HepG2 (cell line): ENCODE measurements at regions not wholly inside any gene's neighbourhood (a gene's known extent, or its start where the extent isn't known, plus 50 kb on each side); places are given as distances from the start of the nearest gene placed in this dataset.

Experiments used
- ATAC-seq: fragments of 200-7000 bp; cut with Tn5 transposase; 3 replicates; pipeline ENCODE4 v1.9.1; 2020; ENCODE audit warnings: mild to moderate bottlenecking, moderate library complexity
- BruUV-seq: library from RNA; stranded (reverse); fragments of 400-500 nt; replicated peaks from 2 replicates; lab custom pipeline; 2021; lab: Mats Ljungman, UMichigan
- CTCF ChIA-PET: fragments of 300-600 bp; formaldehyde crosslinking; extraction: SDS; loops from one replicate; lab custom pipeline; 2021; ENCODE audit warnings: low total read pairs, inconsistent platforms, low intra/inter-chr PET ratio; lab: Yijun Ruan, JAX
- POLR2A ChIA-PET: fragments of 350-600 bp; sonication (Branson Sonifier 250); formaldehyde crosslinking; loops from one replicate; lab custom pipeline; 2020; ENCODE audit warnings: antibody characterized with exemption, inconsistent platforms; lab: Yijun Ruan, JAX
- DNase-seq: peaks from one replicate; pipeline ENCODE4 v3.0.0-alpha.2; 2015; ENCODE audit warnings: low spot score
- FAIRE-seq: peaks from 3 replicates; lab custom pipeline; 2011; peaks lifted over from hg19 to GRCh38; lab: Jason Lieb, UNC
- H2AFZ ChIP-seq: one replicate; pipeline ENCODE4 v1.6.1; 2011; ENCODE audit warnings: low read length, inconsistent platforms
- H3K27ac ChIP-seq: fragments of 300-600 bp; 3 replicates; pipeline ENCODE4 v1.8.0; 2011; ENCODE audit warnings: mixed run types, mild to moderate bottlenecking, mixed read lengths, low read length, inconsistent platforms; ENCODE audit not compliant: insufficient read depth; ENCODE audit errors: extremely low read length
- H3K27me3 ChIP-seq, 2 experiments: fragments of 200-600 bp in 1 of 2; 2 replicates in 1 of 2; 3 replicates in 1 of 2; pipeline versions ENCODE4 v1.6.0 to v1.8.0; 2011; ENCODE audit warnings: low read length in 2 of 2, mild to moderate bottlenecking in 2 of 2, moderate library complexity in 2 of 2, inconsistent platforms in 1 of 2; ENCODE audit not compliant: insufficient read depth in 2 of 2, control insufficient read depth in 1 of 2
- H3K36me3 ChIP-seq, 2 experiments: fragments of 200-600 bp in 1 of 2; replicated peaks in 1 of 2; 2 replicates in 1 of 2; 3 replicates in 1 of 2; pipeline versions ENCODE4 v1.5.1 to v1.8.0; 2011; ENCODE audit warnings: low read length in 2 of 2, inconsistent platforms in 1 of 2; ENCODE audit not compliant: insufficient read depth in 2 of 2, control insufficient read depth in 1 of 2
- H3K4me1 ChIP-seq: 2 replicates; pipeline ENCODE4 v1.5.1; 2012; ENCODE audit warnings: low read length, inconsistent platforms; ENCODE audit not compliant: insufficient read depth
- H3K4me2 ChIP-seq: 2 replicates; pipeline ENCODE4 v1.6.0; 2011; ENCODE audit warnings: low read depth, low read length, inconsistent platforms
- H3K4me3 ChIP-seq, 3 experiments: fragments of 200-600 bp in 1 of 3; sonication (generic), shearing (Covaris generic) in 1 of 3; replicated peaks in 1 of 3; 2 replicates each; pipeline ENCODE4 v1.5.1; 2011 to 2016; ENCODE audit warnings: low read length in 3 of 3, inconsistent platforms in 2 of 3, low read depth in 2 of 3, mild to moderate bottlenecking in 2 of 3, control low read depth in 1 of 3, mixed read lengths in 1 of 3; ENCODE audit not compliant: insufficient read depth in 1 of 3
- H3K79me2 ChIP-seq: one replicate; pipeline ENCODE4 v1.6.1; 2011; ENCODE audit warnings: low read length, inconsistent platforms; ENCODE audit not compliant: insufficient read depth
- H3K9ac ChIP-seq: 2 replicates; pipeline ENCODE4 v1.6.0; 2011; ENCODE audit warnings: mild to moderate bottlenecking, low read depth, low read length, inconsistent platforms; ENCODE audit not compliant: insufficient read depth
- H3K9me3 ChIP-seq: 2 replicates; pipeline ENCODE4 v1.5.1; 2012; ENCODE audit warnings: mild to moderate bottlenecking, low read length
- H4K20me1 ChIP-seq: 2 replicates; pipeline ENCODE4 v1.6.0; 2011; ENCODE audit warnings: inconsistent platforms, mild to moderate bottlenecking, low read length, moderate library complexity; ENCODE audit not compliant: insufficient read depth
- HNRNPK ChIP-seq: fragments of 200-400 bp; formaldehyde crosslinking; IDR thresholded peaks from 2 replicates; pipeline ENCODE4 v1.6.1; 2018; ENCODE audit warnings: low read length, low read depth, moderate library complexity, mild to moderate bottlenecking; ENCODE audit not compliant: poor library complexity, severe bottlenecking
- IRF2 ChIP-seq: IDR thresholded peaks from 2 replicates; pipeline ENCODE4 v1.6.1; 2018; ENCODE audit warnings: missing genetic modification reagents, missing compliant biosample characterization
- MIER3 ChIP-seq: IDR thresholded peaks from 2 replicates; pipeline ENCODE4 v1.6.1; 2016; ENCODE audit warnings: missing compliant biosample characterization, borderline replicate concordance
- MIXL1 ChIP-seq: IDR thresholded peaks from 2 replicates; pipeline ENCODE4 v1.6.1; 2016
- ZNF274 ChIP-seq: sonication (generic); formaldehyde crosslinking; IDR thresholded peaks from 2 replicates; pipeline ENCODE4 v1.5.1; 2020; ENCODE audit warnings: mild to moderate bottlenecking, missing genetic modification reagents
- WGBS: methylation state at CpG from one replicate; pipeline ENCODE4 v1.1.6; 2017; ENCODE audit warnings: low lambda C conversion rate; 5-methylcytosine and 5-hydroxymethylcytosine counted together
- in situ Hi-C: cut with HindIII; loops from 2 replicates; pipeline ENCODE4 v1.10.0; 2017; ENCODE audit warnings: low pct_unique_long_range_greater_than_20kb; ENCODE audit not compliant: extremely low pct_ligation_motif_present
- intact Hi-C: fragments of 100-400 bp; cut with micrococcal nuclease; formaldehyde crosslinking; loops from one replicate; pipeline ENCODE4 v1.10.0; 2022; ENCODE audit not compliant: unreplicated experiment
- TF ChIP-seq, protein P1 (sequence below): sonication (generic); formaldehyde crosslinking; IDR thresholded peaks from 2 replicates; pipeline ENCODE4 v1.8.1; 2023; ENCODE audit warnings: mild to moderate bottlenecking, missing genetic modification reagents, borderline replicate concordance
- TF ChIP-seq, protein P2 (sequence below): IDR thresholded peaks from 2 replicates; pipeline ENCODE4 v1.6.1; 2016; ENCODE audit warnings: control low read depth
- TF ChIP-seq, protein P3 (sequence below): sonication (generic); formaldehyde crosslinking; IDR thresholded peaks from 2 replicates; pipeline ENCODE4 v1.4.0; 2020; ENCODE audit warnings: mild to moderate bottlenecking, missing genetic modification reagents, borderline replicate concordance
- TF ChIP-seq, protein P4 (sequence below): sonication (generic); formaldehyde crosslinking; IDR thresholded peaks from 2 replicates; pipeline ENCODE4 v1.5.1; 2020; ENCODE audit warnings: missing genetic modification reagents, mild to moderate bottlenecking, borderline replicate concordance

DNA sequence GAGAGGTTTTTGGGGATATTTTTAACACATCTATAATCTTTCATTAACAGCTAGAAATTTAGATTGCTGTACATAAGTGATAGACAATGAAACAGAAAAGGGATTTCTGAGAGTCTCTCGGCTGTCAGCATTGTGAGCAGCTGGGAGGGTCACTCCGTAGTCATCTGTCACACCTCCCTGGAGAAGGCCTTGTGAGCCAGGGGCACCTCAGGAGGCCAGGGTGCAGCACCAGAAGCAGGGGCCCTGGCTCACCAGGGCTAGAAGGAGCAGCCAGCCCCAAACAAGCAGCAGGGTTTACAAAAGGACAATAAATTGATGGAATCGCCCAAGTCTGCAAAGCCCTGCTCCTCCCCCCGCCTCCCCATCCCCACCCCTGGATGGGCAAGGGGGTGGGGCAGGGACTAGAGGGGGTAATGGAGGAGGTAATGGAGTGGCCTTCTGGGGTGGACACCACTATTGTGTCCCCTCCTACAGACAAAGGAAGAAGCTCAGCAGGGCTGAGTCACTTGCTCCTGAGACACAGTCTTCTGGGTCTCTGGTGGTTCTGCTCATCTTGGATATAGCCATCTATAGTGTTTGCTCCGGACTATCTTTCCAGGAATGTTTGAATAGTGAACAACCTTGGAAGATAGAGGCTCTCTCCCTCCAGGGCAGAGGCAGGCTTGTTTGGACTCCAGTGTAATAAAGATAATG is 263.4 kb downstream of the NPHP4 start:
- H3K9me3 ChIP-seq = no peaks in the 10 kb centered on the region
- FAIRE-seq = no peak
- H3K4me2 ChIP-seq = no peak overlapping the region
- no peak overlapping the region for H2AFZ ChIP-seq
- ATAC-seq = no peak
- no peaks in the 10 kb centered on the region for H4K20me1 ChIP-seq
- H3K27ac ChIP-seq = no peak overlapping the region
- no TSS peak for BruUV-seq
- no peak for TF ChIP-seq ZNF274 (CRISPR knock-in tag)
- TF ChIP-seq MIER3 (CRISPR knock-in tag) = no peak
- TF ChIP-seq, protein P1, sequence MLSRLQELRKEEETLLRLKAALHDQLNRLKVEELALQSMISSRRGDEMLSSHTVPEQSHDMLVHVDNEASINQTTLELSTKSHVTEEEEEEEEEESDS = no peak
- TF ChIP-seq IRF2 (CRISPR knock-in tag) = no peak
- no peak for TF ChIP-seq HNRNPK
- TF ChIP-seq, protein P2, sequence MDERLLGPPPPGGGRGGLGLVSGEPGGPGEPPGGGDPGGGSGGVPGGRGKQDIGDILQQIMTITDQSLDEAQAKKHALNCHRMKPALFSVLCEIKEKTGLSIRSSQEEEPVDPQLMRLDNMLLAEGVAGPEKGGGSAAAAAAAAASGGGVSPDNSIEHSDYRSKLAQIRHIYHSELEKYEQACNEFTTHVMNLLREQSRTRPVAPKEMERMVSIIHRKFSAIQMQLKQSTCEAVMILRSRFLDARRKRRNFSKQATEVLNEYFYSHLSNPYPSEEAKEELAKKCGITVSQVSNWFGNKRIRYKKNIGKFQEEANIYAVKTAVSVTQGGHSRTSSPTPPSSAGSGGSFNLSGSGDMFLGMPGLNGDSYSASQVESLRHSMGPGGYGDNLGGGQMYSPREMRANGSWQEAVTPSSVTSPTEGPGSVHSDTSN = no peak
- no peak for TF ChIP-seq MIXL1 (CRISPR knock-in tag)
- TF ChIP-seq, protein P3, sequence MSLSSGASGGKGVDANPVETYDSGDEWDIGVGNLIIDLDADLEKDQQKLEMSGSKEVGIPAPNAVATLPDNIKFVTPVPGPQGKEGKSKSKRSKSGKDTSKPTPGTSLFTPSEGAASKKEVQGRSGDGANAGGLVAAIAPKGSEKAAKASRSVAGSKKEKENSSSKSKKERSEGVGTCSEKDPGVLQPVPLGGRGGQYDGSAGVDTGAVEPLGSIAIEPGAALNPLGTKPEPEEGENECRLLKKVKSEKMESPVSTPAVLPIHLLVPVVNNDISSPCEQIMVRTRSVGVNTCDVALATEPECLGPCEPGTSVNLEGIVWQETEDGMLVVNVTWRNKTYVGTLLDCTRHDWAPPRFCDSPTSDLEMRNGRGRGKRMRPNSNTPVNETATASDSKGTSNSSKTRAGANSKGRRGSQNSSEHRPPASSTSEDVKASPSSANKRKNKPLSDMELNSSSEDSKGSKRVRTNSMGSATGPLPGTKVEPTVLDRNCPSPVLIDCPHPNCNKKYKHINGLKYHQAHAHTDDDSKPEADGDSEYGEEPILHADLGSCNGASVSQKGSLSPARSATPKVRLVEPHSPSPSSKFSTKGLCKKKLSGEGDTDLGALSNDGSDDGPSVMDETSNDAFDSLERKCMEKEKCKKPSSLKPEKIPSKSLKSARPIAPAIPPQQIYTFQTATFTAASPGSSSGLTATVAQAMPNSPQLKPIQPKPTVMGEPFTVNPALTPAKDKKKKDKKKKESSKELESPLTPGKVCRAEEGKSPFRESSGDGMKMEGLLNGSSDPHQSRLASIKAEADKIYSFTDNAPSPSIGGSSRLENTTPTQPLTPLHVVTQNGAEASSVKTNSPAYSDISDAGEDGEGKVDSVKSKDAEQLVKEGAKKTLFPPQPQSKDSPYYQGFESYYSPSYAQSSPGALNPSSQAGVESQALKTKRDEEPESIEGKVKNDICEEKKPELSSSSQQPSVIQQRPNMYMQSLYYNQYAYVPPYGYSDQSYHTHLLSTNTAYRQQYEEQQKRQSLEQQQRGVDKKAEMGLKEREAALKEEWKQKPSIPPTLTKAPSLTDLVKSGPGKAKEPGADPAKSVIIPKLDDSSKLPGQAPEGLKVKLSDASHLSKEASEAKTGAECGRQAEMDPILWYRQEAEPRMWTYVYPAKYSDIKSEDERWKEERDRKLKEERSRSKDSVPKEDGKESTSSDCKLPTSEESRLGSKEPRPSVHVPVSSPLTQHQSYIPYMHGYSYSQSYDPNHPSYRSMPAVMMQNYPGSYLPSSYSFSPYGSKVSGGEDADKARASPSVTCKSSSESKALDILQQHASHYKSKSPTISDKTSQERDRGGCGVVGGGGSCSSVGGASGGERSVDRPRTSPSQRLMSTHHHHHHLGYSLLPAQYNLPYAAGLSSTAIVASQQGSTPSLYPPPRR (CRISPR knock-in tag) = no peak
- TF ChIP-seq, protein P4, sequence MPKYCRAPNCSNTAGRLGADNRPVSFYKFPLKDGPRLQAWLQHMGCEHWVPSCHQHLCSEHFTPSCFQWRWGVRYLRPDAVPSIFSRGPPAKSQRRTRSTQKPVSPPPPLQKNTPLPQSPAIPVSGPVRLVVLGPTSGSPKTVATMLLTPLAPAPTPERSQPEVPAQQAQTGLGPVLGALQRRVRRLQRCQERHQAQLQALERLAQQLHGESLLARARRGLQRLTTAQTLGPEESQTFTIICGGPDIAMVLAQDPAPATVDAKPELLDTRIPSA (CRISPR knock-in tag) = no peak
- TF ChIP-seq, all 625 proteins: peak for 0
- no peaks in the 10 kb centered on the region for H3K36me3 ChIP-seq
- no peak overlapping the region for H3K4me3 ChIP-seq
- H3K79me2 ChIP-seq = no peaks in the 10 kb centered on the region
- ChIA-PET POLR2A (no interaction called here), CTCF (no interaction called here)
- DNase-seq = no peak
- 0% methylated on average over 5 of the region's 5 CpGs for WGBS
- in situ Hi-C loops = no loop called here
- intact Hi-C loops = no loop called here
- no peak overlapping the region for H3K9ac ChIP-seq
- H3K4me1 ChIP-seq = no peaks in the 10 kb centered on the region
- H3K27me3 ChIP-seq = peaks cover 4 to 39% of the 10 kb centered on the region in 2 experiments; a peak in 4 of 5 replicates
